SU-DHL-6 (cell line): ENCODE measurements at regions not wholly inside any gene's neighbourhood (a gene's known extent, or its start where the extent isn't known, plus 50 kb on each side); places are given as distances from the start of the nearest gene placed in this dataset.

Experiments
- H2AFZ ChIP-seq: fragments of 200-600 bp; sonication (generic); 2 replicates; pipeline ENCODE4 v1.6.1; 2014; ENCODE audit warnings: low read depth, mild to moderate bottlenecking, moderate library complexity, mixed read lengths, antibody characterized with exemption, low read length; ENCODE audit not compliant: severe bottlenecking
- H3F3A ChIP-seq: fragments of 200-600 bp; shearing (Covaris generic); 2 replicates; pipeline ENCODE4 v1.6.0; 2016; ENCODE audit warnings: antibody characterized with exemption, mild to moderate bottlenecking; ENCODE audit not compliant: insufficient read depth
- H3K27ac ChIP-seq: fragments of 200-600 bp; sonication (generic); 2 replicates; pipeline ENCODE4 v1.5.1; 2016; ENCODE audit warnings: low read depth, mild to moderate bottlenecking, low read length, moderate library complexity, mixed read lengths
- H3K27me3 ChIP-seq: fragments of 200-600 bp; sonication (generic), shearing (Covaris generic); 2 replicates; pipeline ENCODE4 v1.6.0; 2014; ENCODE audit warnings: mild to moderate bottlenecking, low read length
- H3K36me3 ChIP-seq: fragments of 200-600 bp; sonication (generic); 2 replicates; pipeline ENCODE4 v1.6.1; 2014; ENCODE audit warnings: mild to moderate bottlenecking, low read length, mixed read lengths
- H3K4me2 ChIP-seq: fragments of 300-600, 200-600 bp; shearing (Covaris generic), sonication (generic); 2 replicates; pipeline ENCODE4 v1.6.0; 2014; ENCODE audit warnings: low read length, low read depth, mild to moderate bottlenecking; ENCODE audit not compliant: poor library complexity, severe bottlenecking
- H3K4me3 ChIP-seq: fragments of 200-600 bp; sonication (generic); 2 replicates; pipeline ENCODE4 v1.5.1; 2014; ENCODE audit warnings: antibody characterized with exemption, low read length, mild to moderate bottlenecking, mixed read lengths; ENCODE audit not compliant: insufficient read depth, poor library complexity, severe bottlenecking
- H3K79me2 ChIP-seq: fragments of 200-600 bp; sonication (generic); 2 replicates; pipeline ENCODE4 v1.6.1; 2014; ENCODE audit warnings: mild to moderate bottlenecking, low read length, moderate library complexity; ENCODE audit not compliant: insufficient read depth
- H3K9ac ChIP-seq: fragments of 200-600 bp; sonication (generic); 2 replicates; pipeline ENCODE4 v1.7.0; 2014; ENCODE audit warnings: mild to moderate bottlenecking, low read length
- H3K9me2 ChIP-seq: fragments of 200-600 bp; sonication (generic); replicated peaks from 2 replicates; pipeline ENCODE4 v1.6.1; 2014; ENCODE audit warnings: low read length; ENCODE audit not compliant: insufficient read depth
- H3K9me3 ChIP-seq: fragments of 200-600 bp; sonication (generic); 2 replicates; pipeline ENCODE4 v1.6.1; 2014; ENCODE audit warnings: low read length, mixed read lengths; ENCODE audit not compliant: insufficient read depth
- H4K20me1 ChIP-seq: fragments of 200-600 bp; sonication (generic); 2 replicates; pipeline ENCODE4 v1.6.1; 2014; ENCODE audit warnings: low read depth, mild to moderate bottlenecking, antibody characterized with exemption, low read length, moderate library complexity, mixed read lengths
- CTCF ChIP-seq: fragments of 200-600 bp; sonication (generic); IDR thresholded peaks from one replicate; pipeline ENCODE4 v1.5.1; 2017; ENCODE audit warnings: antibody characterized with exemption, mild to moderate bottlenecking, low read length, moderate library complexity; ENCODE audit not compliant: insufficient read depth, poor library complexity, severe bottlenecking
- EZH2phosphoT487 ChIP-seq: fragments of 200-600 bp; sonication (generic), shearing (Covaris generic); conservative IDR thresholded peaks from 2 replicates; pipeline ENCODE4 v1.6.1; 2018; ENCODE audit warnings: mild to moderate bottlenecking, antibody characterized with exemption, low read length, moderate library complexity, mixed read lengths

DNA sequence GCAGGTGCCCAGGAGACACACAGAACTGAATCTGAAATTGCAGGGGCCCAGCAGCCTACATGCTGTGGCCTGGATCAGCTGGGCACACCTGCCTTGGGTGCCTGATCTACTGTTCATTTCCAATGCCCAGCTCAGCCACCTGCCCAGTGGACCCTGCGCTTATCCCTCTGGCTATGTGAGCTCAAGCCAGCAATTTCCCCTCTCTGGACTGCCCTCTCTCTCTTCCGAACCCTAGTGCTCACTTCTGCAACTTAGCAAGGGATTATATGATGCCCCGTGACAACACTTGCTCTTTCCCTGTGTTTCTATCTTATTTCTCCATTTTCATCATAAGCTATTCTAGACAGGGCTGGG, 276.0 kb downstream of the UACA start:
- Histone ChIP-seq H3K27ac (no peak overlapping the region), H3K9me3 (no peaks in the 10 kb centered on the region), H3K9ac (no peak overlapping the region), H3K27me3 (no peaks in the 10 kb centered on the region), H3K36me3 (no peaks in the 10 kb centered on the region), H3K4me3 (no peak overlapping the region), H3K4me2 (no peak overlapping the region), H3K79me2 (no peaks in the 10 kb centered on the region), H3K9me2 (no peaks in the 10 kb centered on the region), H3F3A (no peaks in the 10 kb centered on the region), H2AFZ (no peak overlapping the region), H4K20me1 (no peaks in the 10 kb centered on the region)
- TF ChIP-seq EZH2phosphoT487 (no peak), CTCF (no peak)

GRCh38 chr15:70486451-70487386, 276.6 kb downstream of the UACA start:
- TF ChIP-seq EZH2phosphoT487 (no peak), CTCF (no peak)

DNA sequence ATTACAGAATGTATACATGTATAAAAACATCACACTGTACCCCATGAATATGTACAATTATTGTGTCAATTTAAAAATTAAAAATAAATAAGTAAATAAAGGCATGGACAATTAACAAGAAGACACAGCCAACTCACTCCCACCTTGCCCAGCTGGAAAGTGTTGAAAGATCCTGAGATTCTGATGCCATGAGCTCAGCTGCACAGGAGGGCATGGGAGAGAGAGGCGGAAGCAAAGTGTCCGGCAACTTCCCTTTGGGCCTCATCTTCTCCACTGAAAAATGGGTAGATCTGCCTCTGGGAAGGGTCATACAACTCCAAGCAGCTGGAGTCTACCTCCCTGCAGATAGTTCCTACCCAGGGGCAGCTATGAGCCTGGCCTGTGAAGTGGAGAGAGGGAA, 277.3 kb downstream of the UACA start:
- Histone ChIP-seq H3K9me2 (no peaks in the 10 kb centered on the region), H4K20me1 (no peaks in the 10 kb centered on the region), H3F3A (no peaks in the 10 kb centered on the region), H3K9ac (no peak overlapping the region), H3K4me2 (no peak overlapping the region), H3K4me3 (no peak overlapping the region), H3K79me2 (no peaks in the 10 kb centered on the region), H3K9me3 (no peaks in the 10 kb centered on the region), H3K36me3 (no peaks in the 10 kb centered on the region), H3K27me3 (no peaks in the 10 kb centered on the region), H2AFZ (no peak overlapping the region), H3K27ac (no peak overlapping the region)
- TF ChIP-seq CTCF (no peak), EZH2phosphoT487 (no peak)

More at GRCh38 chr15:70486451-70487386, 276.6 kb downstream of the UACA start:
- Histone ChIP-seq H4K20me1 (no peaks in the 10 kb centered on the region), H3K9me3 (no peaks in the 10 kb centered on the region), H3K79me2 (no peaks in the 10 kb centered on the region), H3K36me3 (no peaks in the 10 kb centered on the region), H2AFZ (no peak overlapping the region), H3K9ac (no peak overlapping the region), H3K4me3 (no peak overlapping the region), H3K27ac (no peak overlapping the region), H3K9me2 (no peaks in the 10 kb centered on the region), H3K27me3 (no peaks in the 10 kb centered on the region), H3F3A (no peaks in the 10 kb centered on the region), H3K4me2 (no peak overlapping the region)
